ELF-1 (cell line): ENCODE measurements at regions not wholly inside any gene's neighbourhood (a gene's known extent, or its start where the extent isn't known, plus 50 kb on each side); places are given as distances from the start of the nearest gene placed in this dataset.

Source experiments
- DNase-seq: peaks from one replicate; pipeline ENCODE4 v3.0.0-alpha.2; 2016; ENCODE audit warnings: low read depth, low spot score

GRCh38 chr4:26136615-26137014 is 184.2 kb upstream of the RBPJ start:
- DNase-seq, result no peak

- no peak for DNase-seq
Measured at GRCh38 chr4:26137288-26137687, 183.5 kb upstream of the RBPJ start.

GRCh38 chr4:26139310-26139924 is 181.4 kb upstream of the RBPJ start:
- peak; percentile 42 for DNase-seq

GRCh38 chr4:26140150-26140898 is 180.5 kb upstream of the RBPJ start:
- peak; percentile 16 for DNase-seq

- DNase-seq, result peak; percentile 39
Measured at GRCh38 chr4:26141051-26141721, 179.6 kb upstream of the RBPJ start.

- peak; percentile 14 for DNase-seq
Measured at GRCh38 chr4:26141911-26142638, 178.7 kb upstream of the RBPJ start.

- no peak for DNase-seq
Measured at GRCh38 chr4:26144526-26145155, 176.2 kb upstream of the RBPJ start.

- DNase-seq, result no peak
Measured at GRCh38 chr4:26145212-26145611, 175.6 kb upstream of the RBPJ start.

GRCh38 chr4:26148927-26149326 is 171.9 kb upstream of the RBPJ start:
- no peak for DNase-seq

GRCh38 chr4:26150948-26151347 is 169.9 kb upstream of the RBPJ start:
- no peak for DNase-seq

- no peak for DNase-seq
Measured at GRCh38 chr4:26151615-26152014, 169.2 kb upstream of the RBPJ start.

- DNase-seq, result no peak
Measured at GRCh38 chr4:26152056-26152455, 168.8 kb upstream of the RBPJ start.

GRCh38 chr4:26157541-26157940 is 163.3 kb upstream of the RBPJ start:
- no peak for DNase-seq

GRCh38 chr4:26160591-26160990 is 160.2 kb upstream of the RBPJ start:
- no peak for DNase-seq

GRCh38 chr4:26161030-26161824 is 159.6 kb upstream of the RBPJ start:
- peak; percentile 30 for DNase-seq

- no peak for DNase-seq
Measured at GRCh38 chr4:26162101-26162500, 158.7 kb upstream of the RBPJ start.

GRCh38 chr4:26163425-26164362 is 157.1 kb upstream of the RBPJ start:
- DNase-seq, result no peak

GRCh38 chr4:26171501-26171900 is 149.3 kb upstream of the RBPJ start:
- DNase-seq, result no peak

- DNase-seq, result no peak
Measured at GRCh38 chr4:26171941-26172340, 148.9 kb upstream of the RBPJ start.

- no peak for DNase-seq
Measured at GRCh38 chr4:26173619-26174018, 147.2 kb upstream of the RBPJ start.
